ENCODE measurements at regions not wholly inside any gene's neighbourhood (a gene's known extent, or its start where the extent isn't known, plus 50 kb on each side); places are given as distances from the start of the nearest gene placed in this dataset.
A peak's percentile ranks its signal among the peaks of the same experiment; 100 is the strongest.

GRCh38 chr6:148240861-148241477 is 101.7 kb upstream of the SASH1 start:
- no peak for DNase-seq (ENCODE audit: low read depth, low spot score)

- no peak for DNase-seq (ENCODE audit: low read depth, low spot score)
Observed at GRCh38 chr6:148242180-148242579, 100.5 kb upstream of the SASH1 start.

- DNase-seq (ENCODE audit: low read depth, low spot score) = peak; percentile 77
Observed at GRCh38 chr6:148244217-148244935, 98.3 kb upstream of the SASH1 start.

- DNase-seq (ENCODE audit: low read depth, low spot score) = no peak
Observed at GRCh38 chr6:148247386-148248063, 95.1 kb upstream of the SASH1 start.

GRCh38 chr6:148249160-148249559 is 93.5 kb upstream of the SASH1 start:
- no peak for DNase-seq (ENCODE audit: low read depth, low spot score)

GRCh38 chr6:148249679-148250375 is 92.8 kb upstream of the SASH1 start:
- DNase-seq (ENCODE audit: low read depth, low spot score) = no peak

- DNase-seq (ENCODE audit: low read depth, low spot score) = no peak
Observed at GRCh38 chr6:148250975-148251685, 91.5 kb upstream of the SASH1 start.

- DNase-seq (ENCODE audit: low read depth, low spot score) = no peak
Observed at GRCh38 chr6:148251891-148252290, 90.7 kb upstream of the SASH1 start.

- no peak for DNase-seq (ENCODE audit: low read depth, low spot score)
Observed at GRCh38 chr6:148257810-148258209, 84.8 kb upstream of the SASH1 start.

GRCh38 chr6:148258868-148259267 is 83.8 kb upstream of the SASH1 start:
- no peak for DNase-seq (ENCODE audit: low read depth, low spot score)

GRCh38 chr6:148261470-148261869 is 81.2 kb upstream of the SASH1 start:
- no peak for DNase-seq (ENCODE audit: low read depth, low spot score)

- peak; percentile 39 for DNase-seq (ENCODE audit: low read depth, low spot score)
Observed at GRCh38 chr6:148263010-148263409, 79.6 kb upstream of the SASH1 start.

GRCh38 chr6:148263961-148264360 is 78.7 kb upstream of the SASH1 start:
- DNase-seq (ENCODE audit: low read depth, low spot score) = no peak

GRCh38 chr6:148265054-148265453 is 77.6 kb upstream of the SASH1 start:
- peak; percentile 67 for DNase-seq (ENCODE audit: low read depth, low spot score)

GRCh38 chr6:148269386-148269785 is 73.3 kb upstream of the SASH1 start:
- DNase-seq (ENCODE audit: low read depth, low spot score) = no peak

GRCh38 chr6:148271711-148272439 is 70.8 kb upstream of the SASH1 start:
- peak; percentile 38 for DNase-seq (ENCODE audit: low read depth, low spot score)

- DNase-seq (ENCODE audit: low read depth, low spot score) = no peak
Observed at GRCh38 chr6:148272597-148272996, 70.0 kb upstream of the SASH1 start.

- no peak for DNase-seq (ENCODE audit: low read depth, low spot score)
Observed at GRCh38 chr6:148273962-148274752, 68.5 kb upstream of the SASH1 start.

- DNase-seq (ENCODE audit: low read depth, low spot score) = no peak
Observed at GRCh38 chr6:148274809-148275208, 67.8 kb upstream of the SASH1 start.

- DNase-seq (ENCODE audit: low read depth, low spot score) = peak; percentile 34
Observed at GRCh38 chr6:148285205-148285604, 57.4 kb upstream of the SASH1 start.
